K562 (cell line): ENCODE measurements at regions not wholly inside any gene's neighbourhood (a gene's known extent, or its start where the extent isn't known, plus 50 kb on each side); places are given as distances from the start of the nearest gene placed in this dataset.

Experiments used
- ATAC-seq: fragments of 200-7000 bp; cut with Tn5 transposase; 3 replicates; pipeline ENCODE4 v1.9.1; 2020; ENCODE audit warnings: moderate library complexity
- BruUV-seq: library from RNA; stranded (reverse); fragments of 400-500 nt; replicated peaks from 2 replicates; lab custom pipeline; 2021; lab: Mats Ljungman, UMichigan
- CTCF ChIA-PET: fragments of 300-600 bp; formaldehyde crosslinking; extraction: SDS; loops from one replicate; lab custom pipeline; 2021; ENCODE audit warnings: low intra/inter-chr PET ratio; lab: Yijun Ruan, JAX
- POLR2A ChIA-PET: fragments of 300-600, 350-650 bp; sonication (Branson Sonifier 250); formaldehyde crosslinking; extraction: SDS; loops from one replicate; lab custom pipeline; 2021; ENCODE audit warnings: antibody characterized with exemption, inconsistent platforms; lab: Yijun Ruan, JAX
- DNase-seq, 4 experiments: peaks; one replicate each; pipeline versions ENCODE4 v3.0.0 to v3.0.0-alpha.2; 2011 to 2018; ENCODE audit warnings: low spot score in 3 of 4, mixed read lengths in 3 of 4; ENCODE audit errors: extremely low read depth in 1 of 4
- FAIRE-seq: peaks from 2 replicates; lab custom pipeline; 2011; peaks lifted over from hg19 to GRCh38; lab: Jason Lieb, UNC
- H2AFZ ChIP-seq: 2 replicates; pipeline ENCODE4 v1.6.0; 2011; ENCODE audit warnings: low read depth, low read length, control low read depth, inconsistent platforms
- H3K27ac ChIP-seq: fragments of 200-600 bp; 3 replicates; pipeline ENCODE4 v1.8.0; 2011; ENCODE audit warnings: low read depth, mild to moderate bottlenecking, control low read depth, inconsistent platforms, low read length, moderate library complexity, mixed read lengths; ENCODE audit errors: extremely low read depth
- H3K27me3 ChIP-seq, 2 experiments: fragments of 300-600 bp in 1 of 2; 2 replicates in 1 of 2; 3 replicates in 1 of 2; pipeline versions ENCODE4 v1.6.0 to v1.8.0; 2011; ENCODE audit warnings: inconsistent platforms in 2 of 2, low read length in 2 of 2, mild to moderate bottlenecking in 1 of 2, mixed read lengths in 1 of 2, moderate library complexity in 1 of 2; ENCODE audit not compliant: control insufficient read depth in 2 of 2, insufficient read depth in 2 of 2
- H3K36me3 ChIP-seq: fragments of 300-600 bp; 3 replicates; pipeline ENCODE4 v1.8.0; 2011; ENCODE audit warnings: mild to moderate bottlenecking, low read length, inconsistent platforms; ENCODE audit not compliant: control insufficient read depth, insufficient read depth
- H3K4me1 ChIP-seq, 2 experiments: fragments of 200-600 bp in 1 of 2; replicated peaks in 1 of 2; 2 replicates in 1 of 2; 3 replicates in 1 of 2; pipeline versions ENCODE4 v1.5.1 to v1.8.0; 2011; ENCODE audit warnings: inconsistent platforms in 2 of 2, low read length in 2 of 2, mild to moderate bottlenecking in 1 of 2, mixed read lengths in 1 of 2, moderate library complexity in 1 of 2; ENCODE audit not compliant: control insufficient read depth in 2 of 2, insufficient read depth in 2 of 2
- H3K4me2 ChIP-seq: 2 replicates; pipeline ENCODE4 v1.6.1; 2011; ENCODE audit warnings: low read length, control low read depth, inconsistent platforms, mixed read lengths; ENCODE audit not compliant: insufficient read depth
- H3K4me3 ChIP-seq: fragments of 200-600 bp; sonication (generic), shearing (Covaris generic); 2 replicates; pipeline ENCODE4 v1.5.1; 2016; ENCODE audit warnings: control low read depth, inconsistent platforms
- H3K79me2 ChIP-seq: fragments of 200-600 bp; 3 replicates; pipeline ENCODE4 v1.8.0; 2011; ENCODE audit warnings: low read length, inconsistent platforms; ENCODE audit not compliant: control insufficient read depth, insufficient read depth
- H3K9ac ChIP-seq, 2 experiments: 2 replicates each; pipeline versions ENCODE4 v1.6.0 to v1.6.1; 2011; ENCODE audit warnings: low read depth in 2 of 2, low read length in 2 of 2, control low read depth in 1 of 2, inconsistent platforms in 1 of 2, mild to moderate bottlenecking in 1 of 2, mixed read lengths in 1 of 2; ENCODE audit not compliant: insufficient read depth in 1 of 2
- H3K9me1 ChIP-seq: one replicate; pipeline ENCODE4 v1.6.0; 2011; ENCODE audit warnings: inconsistent platforms, mild to moderate bottlenecking, low read length, moderate library complexity; ENCODE audit not compliant: control insufficient read depth, insufficient read depth
- H3K9me3 ChIP-seq: replicated peaks from 2 replicates; pipeline ENCODE4 v1.5.1; 2011; ENCODE audit warnings: low read depth, low read length, inconsistent platforms; ENCODE audit not compliant: control insufficient read depth, insufficient read depth
- H4K20me1 ChIP-seq: replicated peaks from 2 replicates; pipeline ENCODE4 v1.6.1; 2011; ENCODE audit warnings: low read length, inconsistent platforms, mixed read lengths; ENCODE audit not compliant: control insufficient read depth, insufficient read depth
- ATF7 ChIP-seq: fragments of 450-650 bp; IDR thresholded peaks from 2 replicates; pipeline ENCODE4 v1.7.1; 2014; ENCODE audit warnings: mild to moderate bottlenecking, moderate library complexity
- E4F1 ChIP-seq: fragments of 250-450 bp; sonication (Bioruptor Pico); IDR thresholded peaks from 2 replicates; pipeline ENCODE4 v1.5.0; 2021; ENCODE audit warnings: mild to moderate bottlenecking, borderline replicate concordance
- ELF4 ChIP-seq: fragments of 450-650 bp; formaldehyde crosslinking; IDR thresholded peaks from 2 replicates; pipeline ENCODE4 v1.4.0; 2022; ENCODE audit warnings: missing genetic modification characterization
- HNRNPUL1 ChIP-seq: fragments of 200-400 bp; formaldehyde crosslinking; IDR thresholded peaks from 2 replicates; pipeline ENCODE4 v1.6.1; 2017; ENCODE audit warnings: low read length
- POU5F1 ChIP-seq: fragments of 150-350 bp; IDR thresholded peaks from 2 replicates; pipeline ENCODE4 v1.6.1; 2014; ENCODE audit warnings: borderline replicate concordance, low read length, low read depth, mild to moderate bottlenecking; ENCODE audit not compliant: partially characterized antibody
- RNF2 ChIP-seq: sonication (generic); IDR thresholded peaks from 2 replicates; pipeline ENCODE4 v1.6.1; 2016
- RNF219 ChIP-seq: fragments of 250-450 bp; sonication (Bioruptor Pico); IDR thresholded peaks from 2 replicates; pipeline ENCODE4 v1.5.0; 2022; ENCODE audit warnings: mild to moderate bottlenecking
- SIN3B ChIP-seq: fragments of 450-650 bp; IDR thresholded peaks from 2 replicates; pipeline ENCODE4 v1.6.1; 2017; ENCODE audit warnings: low read depth, mild to moderate bottlenecking, moderate library complexity
- SNAPC5 ChIP-seq: fragments of 250-450 bp; sonication (Bioruptor Pico); IDR thresholded peaks from 2 replicates; pipeline ENCODE4 v1.8.0; 2021; ENCODE audit warnings: moderate library complexity, mild to moderate bottlenecking, inconsistent platforms
- ZBTB43 ChIP-seq: sonication (generic); formaldehyde crosslinking; IDR thresholded peaks from 2 replicates; pipeline ENCODE4 v1.8.0; 2023; ENCODE audit warnings: mild to moderate bottlenecking, missing genetic modification reagents
- ZFX ChIP-seq: sonication (generic); formaldehyde crosslinking; IDR thresholded peaks from 2 replicates; pipeline ENCODE4 v1.8.0; 2022; ENCODE audit warnings: mild to moderate bottlenecking, missing genetic modification reagents, moderate library complexity
- WGBS: fragments of 100-300 bp; shearing (Covaris generic); methylation state at CpG from one replicate; pipeline ENCODE4 v1.1.6; 2016; ENCODE audit warnings: low coverage, mixed read lengths; ENCODE audit not compliant: insufficient coverage; ENCODE audit errors: missing lambda C conversion rate; 5-methylcytosine and 5-hydroxymethylcytosine counted together
- in situ Hi-C: fragments of 300-500 bp; cut with MboI; formaldehyde crosslinking; loops from 4 replicates; pipeline ENCODE4 v1.15.0; 2018; ENCODE audit warnings: inconsistent platforms, mixed read lengths
- intact Hi-C: fragments of 100-400 bp; cut with micrococcal nuclease; formaldehyde crosslinking; loops from 2 replicates; pipeline ENCODE4 v1.14.2; 2022

- no peak for TF ChIP-seq ZBTB43 (CRISPR knock-in tag)
Measured at GRCh38 chr4:156396534-156396933, 442.9 kb upstream of the CTSO start (continued).

- no peaks in the 10 kb centered on the region for H4K20me1 ChIP-seq
- no peak overlapping the region for H3K4me2 ChIP-seq
- TF ChIP-seq SIN3B = no peak
- TF ChIP-seq SNAPC5 (CRISPR knock-in tag) = no peak
- no peak for TF ChIP-seq ZFX
- no peak for TF ChIP-seq ELF4 (CRISPR knock-in tag)
- no peak for TF ChIP-seq ATF7
- no peak for TF ChIP-seq RNF2
- no peak for TF ChIP-seq E4F1 (CRISPR knock-in tag)
- TF ChIP-seq RNF219 (CRISPR knock-in tag) = no peak
- TF ChIP-seq POU5F1 = no peak
- no peak for TF ChIP-seq HNRNPUL1
- TF ChIP-seq, all 486 proteins: peak for 0
- Histone ChIP-seq H3K9ac (no peak overlapping the region), H3K27ac (no peak overlapping the region), H3K4me1 (no peaks in the 10 kb centered on the region), H3K9me3 (no peaks in the 10 kb centered on the region; the same call in 1 of the 2 replicates), H3K79me2 (no peaks in the 10 kb centered on the region), H3K27me3 (no peaks in the 10 kb centered on the region), H2AFZ (no peak overlapping the region), H3K4me3 (no peak overlapping the region), H3K36me3 (no peaks in the 10 kb centered on the region), H3K9me1 (no peaks in the 10 kb centered on the region)
- no peak for DNase-seq
- ChIA-PET CTCF (no interaction called here), POLR2A (no interaction called here)
- ATAC-seq = no peak
- no peak for FAIRE-seq
- in situ Hi-C loops = no loop called here
- intact Hi-C loops = no loop called here
- no TSS peak for BruUV-seq
- WGBS = 0% methylated on average over 2 of the region's 2 CpGs
Measured at GRCh38 chr4:156391325-156391653, 437.6 kb upstream of the CTSO start.
